GM19438 (cell line): ENCODE measurements at regions not wholly inside any gene's neighbourhood (a gene's known extent, or its start where the extent isn't known, plus 50 kb on each side); places are given as distances from the start of the nearest gene placed in this dataset.
"Not testable (repeated sequence)": the region's sequence is repeated elsewhere in the genome, so short reads cannot be mapped to it uniquely, and the experiment has no call there.

Experiments
- ATAC-seq: cut with Tn5 transposase; IDR thresholded peaks from one replicate; pipeline ENCODE4 v1.9.1; 2021; ENCODE audit warnings: low read depth; ENCODE audit not compliant: unreplicated experiment

DNA sequence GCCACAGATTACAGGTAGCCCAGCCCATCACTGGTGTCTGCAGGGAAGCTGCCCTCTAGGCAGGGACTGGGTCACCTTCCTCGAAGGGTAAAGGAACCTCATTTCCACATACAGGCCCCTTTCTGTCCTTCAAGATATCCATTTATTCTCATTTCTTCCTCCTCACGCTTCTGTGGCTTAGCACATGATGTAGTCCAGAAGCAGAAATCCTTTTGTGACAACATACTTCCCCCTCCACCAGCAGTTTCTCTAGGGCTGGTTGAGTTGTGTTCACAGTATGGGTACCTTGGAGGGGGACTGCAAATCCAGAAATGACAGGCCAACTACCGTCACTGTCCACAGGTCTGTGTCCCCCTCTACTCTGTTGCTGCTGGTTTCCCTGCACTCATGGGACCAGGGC, 364.9 kb downstream of the ANAPC1 start:
- no peak for ATAC-seq

DNA sequence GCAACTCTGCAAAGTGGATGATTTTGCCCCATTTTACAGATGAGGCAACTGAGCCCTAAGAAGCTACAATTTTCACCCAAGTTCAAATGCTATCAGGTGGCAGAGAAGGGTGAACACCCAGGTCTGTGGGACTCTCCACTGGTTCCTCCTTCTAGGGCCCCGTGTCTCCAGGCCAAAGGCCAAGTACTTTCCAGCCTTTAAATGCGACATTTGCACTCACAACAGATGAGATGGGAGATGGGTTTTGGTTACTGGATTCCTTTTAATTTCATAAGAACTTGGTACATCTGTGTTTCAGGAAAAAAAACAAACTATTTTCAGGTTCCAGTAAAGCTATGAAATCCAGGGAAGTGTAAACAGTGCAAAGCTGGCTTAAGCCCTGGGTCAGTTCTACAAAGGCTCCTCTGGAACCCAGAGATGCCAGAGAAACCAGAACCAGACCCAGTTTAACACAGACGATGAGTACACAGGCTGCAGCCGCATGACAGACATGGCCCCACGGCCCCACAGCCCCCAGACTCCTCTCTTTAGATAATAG, 361.7 kb downstream of the ANAPC1 start:
- ATAC-seq = no peak

DNA sequence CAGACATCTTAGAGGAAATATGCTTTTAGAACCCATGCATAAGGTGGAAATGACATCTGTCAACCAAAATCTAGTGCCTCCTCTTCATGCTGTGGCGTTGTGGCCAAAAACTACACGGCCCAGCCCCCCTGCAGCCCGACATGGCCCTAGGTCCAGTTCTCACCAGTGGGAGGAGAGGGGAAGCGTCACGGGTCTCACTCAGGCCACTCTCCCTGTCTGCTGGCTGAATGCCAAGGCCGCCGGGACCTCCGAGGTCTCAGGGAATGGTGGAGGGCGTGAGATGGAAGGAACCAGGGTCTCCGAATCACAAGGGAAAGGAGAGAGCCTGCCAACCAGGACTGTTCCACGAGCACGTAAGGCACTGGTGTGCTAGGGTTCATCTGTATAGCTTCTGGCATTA, 361.0 kb downstream of the ANAPC1 start:
- no peak for ATAC-seq

- ATAC-seq = not testable (repeated sequence)
Measured at GRCh38 chr2:111525026-111525425, 359.0 kb downstream of the ANAPC1 start.

- ATAC-seq = not testable (repeated sequence)
Measured at GRCh38 chr2:111526041-111526639, 357.9 kb downstream of the ANAPC1 start.

DNA sequence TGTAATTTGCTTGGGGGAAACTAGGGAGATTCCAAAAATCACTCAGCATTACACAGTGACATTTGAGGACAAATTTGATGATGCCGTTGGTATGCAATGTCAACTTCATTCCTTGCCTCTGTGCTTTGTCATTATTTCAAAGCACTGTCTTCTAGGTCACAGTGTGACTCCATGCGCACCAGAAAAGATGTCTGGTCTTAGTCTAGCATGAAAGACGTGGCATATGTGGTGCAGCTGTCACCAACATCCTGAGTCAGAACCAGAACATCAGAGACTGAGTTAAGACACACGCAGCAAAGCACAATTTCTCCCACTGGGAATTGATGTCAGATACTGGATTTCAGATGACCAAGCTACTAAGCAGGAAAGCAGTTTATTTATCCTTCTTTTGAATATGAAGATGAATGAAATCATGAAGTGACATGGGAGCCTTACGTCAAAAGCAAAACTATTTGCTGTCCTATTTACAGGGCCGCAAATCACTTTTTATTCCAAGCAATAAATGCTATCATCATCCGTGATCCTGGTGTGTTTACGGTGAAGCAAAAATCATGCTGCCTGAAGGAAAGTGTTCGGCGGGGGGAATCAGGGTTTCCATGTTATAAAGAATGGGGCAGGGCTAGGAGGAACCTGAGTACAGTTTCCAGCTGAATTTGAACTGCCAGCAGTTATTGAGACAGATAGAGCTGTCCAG, 356.1 kb downstream of the ANAPC1 start:
- ATAC-seq = not testable (repeated sequence)

DNA sequence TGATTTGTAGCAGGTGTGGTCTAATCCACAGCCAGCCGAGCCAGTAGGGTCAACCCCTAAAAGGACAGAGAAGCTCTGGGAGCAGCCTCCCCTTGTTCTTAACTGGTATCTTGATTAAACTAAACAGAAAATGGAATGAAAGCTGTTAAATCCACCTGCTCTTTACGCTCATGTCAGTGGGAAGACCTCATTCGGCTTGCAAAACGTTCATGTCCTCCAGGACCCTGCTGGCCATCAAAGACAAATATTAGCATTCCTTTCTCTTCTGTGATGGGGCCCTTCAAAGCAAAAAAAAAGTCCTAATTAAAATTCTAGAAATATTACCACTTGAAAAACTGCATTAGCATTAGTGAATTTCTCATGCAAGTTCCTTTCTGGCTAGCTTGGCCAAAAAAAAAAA, 355.0 kb downstream of the ANAPC1 start:
- ATAC-seq = not testable (repeated sequence)

GRCh38 chr2:111530239-111530965, 353.6 kb downstream of the ANAPC1 start:
- not testable (repeated sequence) for ATAC-seq

DNA sequence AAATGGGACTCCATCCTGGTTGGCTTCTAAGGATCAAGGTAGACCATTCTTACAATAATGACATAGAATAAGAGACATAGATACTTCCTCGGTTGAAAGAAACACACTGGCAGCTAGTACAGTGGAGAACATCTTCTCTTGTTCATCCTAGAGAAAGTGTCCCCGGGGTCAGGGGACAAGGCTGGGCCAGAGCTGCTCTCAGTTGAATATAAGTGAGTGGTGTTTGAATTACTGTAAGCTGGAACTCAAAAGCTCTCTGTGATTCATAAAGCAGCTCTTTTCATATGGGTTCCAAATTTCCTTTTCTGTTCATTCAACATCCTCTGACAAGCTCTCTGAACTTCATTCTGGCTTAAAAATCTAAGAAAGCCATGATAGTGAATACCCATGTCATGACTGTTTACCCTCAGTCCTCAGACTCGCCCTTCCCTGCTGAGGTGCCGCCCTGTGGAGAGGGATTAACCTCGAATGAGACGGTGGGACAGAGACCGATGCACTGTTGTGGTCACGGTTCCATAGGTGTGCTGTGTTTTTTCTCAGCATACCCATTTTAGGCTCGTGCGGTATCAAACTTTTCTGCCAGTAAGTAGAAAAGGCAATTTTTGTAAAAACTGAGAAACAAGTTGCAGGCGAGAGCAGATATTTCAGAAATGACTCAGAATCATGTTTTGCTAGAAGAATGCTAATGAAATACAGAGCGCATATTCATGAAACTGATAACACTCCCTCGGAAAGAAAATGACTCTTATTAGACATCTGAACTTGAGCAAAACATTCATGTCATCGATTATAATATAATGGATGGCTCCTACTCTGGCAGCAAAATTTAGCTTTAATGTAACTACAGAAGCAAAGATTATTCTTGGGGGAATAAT, 351.1 kb downstream of the ANAPC1 start:
- ATAC-seq = not testable (repeated sequence)

DNA sequence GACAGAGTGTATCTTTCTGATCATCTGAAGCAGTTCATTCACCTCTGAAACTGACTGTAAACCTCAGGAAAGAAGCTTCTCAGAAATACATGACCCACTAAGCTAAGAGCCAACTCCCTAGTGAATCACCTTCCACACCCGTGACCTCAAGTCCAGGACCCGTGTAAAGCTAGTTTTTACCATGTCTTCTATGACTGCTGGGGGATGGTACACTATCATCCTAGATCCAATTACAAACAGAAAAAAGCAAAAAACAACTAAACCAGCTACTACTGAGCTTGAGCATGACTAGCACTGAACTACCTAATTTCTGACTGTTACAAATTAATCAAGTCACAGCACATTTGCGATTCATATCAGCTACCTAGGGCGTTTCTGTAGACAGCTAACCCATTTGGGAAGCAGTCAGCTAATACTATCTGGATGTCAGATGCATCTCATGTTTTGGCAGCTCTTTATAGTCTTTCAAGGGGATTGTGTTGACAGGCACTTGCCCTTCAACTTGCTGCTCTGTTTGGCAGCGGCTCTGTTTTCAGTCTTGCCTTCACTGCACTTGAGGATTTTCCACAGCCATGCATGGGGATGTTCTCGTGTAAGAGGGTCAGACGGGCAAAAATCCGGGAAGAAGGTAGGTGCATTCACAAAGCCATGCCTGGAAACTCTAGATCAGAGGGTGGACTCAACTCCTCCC, 350.3 kb downstream of the ANAPC1 start:
- not testable (repeated sequence) for ATAC-seq

DNA sequence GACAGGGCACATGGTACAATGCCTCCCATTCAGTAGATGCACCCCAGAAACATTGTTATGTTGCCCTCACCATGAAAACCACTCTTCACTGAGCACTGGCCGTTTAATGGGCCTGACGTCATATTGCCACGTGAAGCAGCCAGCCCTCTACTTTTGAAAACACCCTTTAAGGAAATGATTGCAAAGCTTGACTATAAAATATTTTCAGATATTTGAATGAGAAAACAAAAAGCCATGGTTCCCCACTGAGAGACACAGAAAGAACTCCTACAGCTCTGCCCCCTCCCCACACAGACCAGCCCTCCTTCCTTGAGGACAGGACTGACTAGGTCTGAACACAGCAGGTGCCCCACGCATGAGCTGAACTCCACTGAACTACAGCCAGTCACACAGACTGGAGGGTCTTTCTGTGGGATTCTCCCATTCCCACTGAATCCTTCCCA, 349.1 kb downstream of the ANAPC1 start:
- no peak for ATAC-seq

GRCh38 chr2:111535404-111535803, 348.6 kb downstream of the ANAPC1 start:
- ATAC-seq = no peak

- ATAC-seq = no peak
Measured at GRCh38 chr2:111537078-111537655, 346.8 kb downstream of the ANAPC1 start.

DNA sequence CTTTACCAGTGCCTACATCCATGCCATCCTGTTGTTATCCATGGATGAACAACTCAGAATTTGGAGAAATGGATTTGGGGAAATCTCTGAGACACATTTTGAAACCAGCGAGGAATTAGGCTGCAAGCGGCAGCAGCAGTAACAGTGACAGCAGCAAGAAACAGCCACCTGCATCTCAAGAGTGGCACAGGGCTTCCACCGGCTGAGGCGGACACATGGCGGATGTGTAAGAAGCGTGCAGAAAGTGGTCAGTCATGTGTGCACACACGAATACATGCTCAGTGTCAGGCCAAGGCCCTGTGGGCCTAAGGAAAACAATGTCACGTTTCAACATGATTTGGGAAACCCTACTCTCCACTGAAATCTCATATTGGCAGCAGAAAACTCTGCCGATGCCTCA, 344.0 kb downstream of the ANAPC1 start:
- not testable (repeated sequence) for ATAC-seq

GRCh38 chr2:111542120-111542774, 341.7 kb downstream of the ANAPC1 start:
- ATAC-seq = not testable (repeated sequence)

DNA sequence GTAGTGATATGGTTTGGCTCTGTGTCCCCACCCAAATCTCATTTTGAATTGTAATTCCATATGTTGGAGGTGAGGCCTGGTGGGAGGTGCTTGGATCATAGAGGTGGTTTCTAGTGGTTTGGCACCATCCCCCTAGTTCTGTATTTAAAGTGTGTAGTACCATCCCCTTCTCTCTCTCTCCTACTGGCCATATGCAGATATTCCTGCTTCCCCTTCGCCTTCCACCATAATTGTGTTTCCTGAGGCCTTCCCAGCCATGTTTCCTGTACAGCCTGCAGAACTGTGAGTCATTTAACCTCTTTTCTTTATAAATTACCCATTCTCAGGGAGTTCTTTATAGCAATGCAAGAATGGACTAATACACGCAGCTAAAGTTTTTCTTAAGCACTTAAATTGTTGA, 340.0 kb downstream of the ANAPC1 start:
- ATAC-seq = not testable (repeated sequence)

DNA sequence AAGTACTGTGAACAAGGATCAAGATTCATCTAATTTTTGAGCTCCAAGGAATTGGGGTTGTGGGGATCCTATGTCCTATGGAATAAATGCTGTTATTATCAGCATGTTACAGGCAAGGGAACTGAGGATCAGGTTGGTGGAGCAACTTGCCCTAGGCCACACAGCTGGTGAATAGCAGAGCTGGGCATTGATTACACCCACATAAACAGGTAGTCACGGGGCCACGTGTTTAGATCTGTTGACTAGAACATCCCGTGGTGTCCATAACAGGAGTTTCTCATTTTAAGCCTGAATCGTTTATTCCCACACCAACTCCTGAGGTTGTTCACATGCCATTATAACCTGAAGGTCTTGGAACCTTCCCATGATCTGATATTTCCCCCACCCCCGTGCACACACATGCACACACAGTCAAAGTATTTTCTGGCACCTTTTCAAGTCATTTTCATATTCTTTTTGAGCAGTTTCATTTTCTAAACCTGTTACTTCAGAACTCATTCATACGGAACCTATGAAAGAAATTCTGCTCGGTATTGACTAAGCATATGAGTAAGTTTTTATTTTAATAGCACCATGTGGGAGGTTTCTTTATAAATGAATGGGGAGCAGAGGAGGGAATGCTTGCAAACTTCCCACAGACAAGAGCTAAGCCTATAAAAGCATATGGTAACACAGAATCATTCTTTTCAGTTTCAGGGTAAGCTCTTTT, 338.1 kb downstream of the ANAPC1 start:
- not testable (repeated sequence) for ATAC-seq

DNA sequence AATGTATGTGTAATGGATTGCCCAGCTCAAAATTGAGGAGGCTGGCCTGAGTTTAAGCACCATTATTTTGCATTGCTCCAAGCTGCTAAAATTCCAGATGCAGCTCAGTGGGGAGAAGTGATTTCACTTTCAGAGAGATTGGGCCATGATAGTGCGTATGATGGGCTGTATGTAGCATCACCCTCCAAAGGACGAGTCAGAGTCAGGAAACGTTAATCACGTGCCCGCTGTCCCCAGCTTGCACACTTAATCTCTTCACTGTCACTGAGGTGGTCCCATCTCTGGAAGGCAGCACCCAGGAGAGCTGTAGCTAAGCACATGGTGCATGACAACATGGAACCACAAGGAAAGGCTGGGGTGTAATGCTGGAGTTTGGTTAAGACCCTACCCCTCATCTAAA, 337.4 kb downstream of the ANAPC1 start:
- ATAC-seq = not testable (repeated sequence)
